CD4-positive, alpha-beta T cell (primary cell): ENCODE measurements at regions not wholly inside any gene's neighbourhood (a gene's known extent, or its start where the extent isn't known, plus 50 kb on each side); places are given as distances from the start of the nearest gene placed in this dataset.
"Not testable (repeated sequence)": the region's sequence is repeated elsewhere in the genome, so short reads cannot be mapped to it uniquely, and the experiment has no call there.

Source experiments
- ATAC-seq: fragments of 200-7000 bp; cut with Tn5 transposase; one replicate; pipeline ENCODE4 v1.10.0; 2022; ENCODE audit warnings: mild to moderate bottlenecking; ENCODE audit not compliant: poor library complexity
- CTCF ChIA-PET: fragments of 350-600 bp; sonication (Branson Sonifier 250); formaldehyde crosslinking; loops from one replicate; lab custom pipeline; 2021; ENCODE audit warnings: antibody characterized with exemption, inconsistent platforms; lab: Charles Lee
- POLR2A ChIA-PET: fragments of 350-600 bp; sonication (Branson Sonifier 250); formaldehyde crosslinking; loops from one replicate; lab custom pipeline; 2021; ENCODE audit warnings: antibody characterized with exemption, inconsistent platforms; lab: Charles Lee
- DNase-seq, 14 experiments: peaks; one replicate each; pipeline ENCODE4 v3.0.0-alpha.2; 2013 to 2020; ENCODE audit warnings: mixed read lengths in 2 of 14
- H3K27ac ChIP-seq, 2 donors: one replicate each; pipeline versions ENCODE4 v1.5.1 to v1.7.0; 2013; ENCODE audit warnings: low read length in 2 of 2, low read depth in 1 of 2, mild to moderate bottlenecking in 1 of 2
- H3K27me3 ChIP-seq, 2 experiments: 1 replicate in 1 of 2; 2 replicates in 1 of 2; pipeline versions ENCODE4 v1.6.1 to v1.7.0; 2013; ENCODE audit warnings: low read length in 2 of 2, control low read depth in 1 of 2, mild to moderate bottlenecking in 1 of 2, moderate library complexity in 1 of 2; ENCODE audit not compliant: insufficient read depth in 2 of 2, control insufficient read depth in 1 of 2
- H3K36me3 ChIP-seq: one replicate; pipeline ENCODE4 v1.6.1; 2013; ENCODE audit warnings: low read length, control low read depth; ENCODE audit not compliant: insufficient read depth
- H3K4me1 ChIP-seq: one replicate; pipeline ENCODE4 v1.6.1; 2013; ENCODE audit warnings: low read length, control low read depth; ENCODE audit not compliant: insufficient read depth
- H3K4me3 ChIP-seq: one replicate; pipeline ENCODE4 v1.5.1; 2013; ENCODE audit warnings: mild to moderate bottlenecking, low read length, moderate library complexity
- H3K9me3 ChIP-seq, 2 experiments: 1 replicate in 1 of 2; 2 replicates in 1 of 2; pipeline versions ENCODE4 v1.6.1 to v1.7.0; 2013; ENCODE audit warnings: low read length in 2 of 2, mild to moderate bottlenecking in 2 of 2, control low read depth in 1 of 2, moderate library complexity in 1 of 2; ENCODE audit not compliant: control insufficient read depth in 1 of 2, insufficient read depth in 1 of 2
- H3K27ac Mint-ChIP-seq: one replicate; pipeline ENCODE4 v1.8.0; 2020; ENCODE audit warnings: mixed read lengths
- H3K27me3 Mint-ChIP-seq: one replicate; pipeline ENCODE4 v1.8.0; 2021; ENCODE audit warnings: mixed read lengths
- H3K36me3 Mint-ChIP-seq: one replicate; pipeline ENCODE4 v1.8.0; 2021; ENCODE audit warnings: low read depth, mixed read lengths
- H3K4me1 Mint-ChIP-seq: one replicate; pipeline ENCODE4 v1.8.0; 2021; ENCODE audit warnings: low read depth, mixed read lengths
- H3K4me3 Mint-ChIP-seq: one replicate; pipeline ENCODE4 v1.8.0; 2020; ENCODE audit warnings: mild to moderate bottlenecking, mixed read lengths
- H3K9me3 Mint-ChIP-seq: one replicate; pipeline ENCODE4 v1.8.0; 2020; ENCODE audit warnings: mixed read lengths
- CTCF ChIP-seq: fragments of 200-600 bp; IDR thresholded peaks from one replicate; pipeline ENCODE4 v1.8.0; 2022; ENCODE audit warnings: antibody characterized with exemption, mild to moderate bottlenecking
- intact Hi-C, 2 experiments: fragments of 100-400 bp; cut with DNase I in 1 of 2; cut with micrococcal nuclease in 1 of 2; formaldehyde crosslinking; loops; one replicate each; pipeline versions ENCODE4 v1.15.1 to v1.9.0; 2023 to 2025; cut with DNase I, micrococcal nuclease

GRCh38 chr12:114530417-114530816, 124.5 kb upstream of the TBX5 start:
- TF ChIP-seq CTCF, result no peak
- DNase-seq, result no peak
- Mint-ChIP-seq H3K27ac (no peak overlapping the region), H3K4me1 (no peaks in the 10 kb centered on the region), H3K4me3 (no peak overlapping the region), H3K27me3 (peaks cover 5% of the 10 kb centered on the region), H3K9me3 (no peaks in the 10 kb centered on the region), H3K36me3 (no peaks in the 10 kb centered on the region)
- intact Hi-C loops, result no loop called here
- no peak overlapping the region for H3K4me3 ChIP-seq
- H3K9me3 ChIP-seq, result no peaks in the 10 kb centered on the region
- ChIA-PET POLR2A (no interaction called here), CTCF (no interaction called here)
- no peak for ATAC-seq
- peaks cover 0 to 4% of the 10 kb centered on the region in 2 experiments for H3K27me3 ChIP-seq
- H3K27ac ChIP-seq, result no peak overlapping the region
- H3K36me3 ChIP-seq, result no peaks in the 10 kb centered on the region
- no peaks in the 10 kb centered on the region for H3K4me1 ChIP-seq

GRCh38 chr12:114529966-114530365, 124.0 kb upstream of the TBX5 start:
- H3K9me3 Mint-ChIP-seq, result no peaks in the 10 kb centered on the region

GRCh38 chr12:114528766-114529165, 122.8 kb upstream of the TBX5 start:
- Histone ChIP-seq H3K27me3 (peaks cover 0 to 4% of the 10 kb centered on the region in 2 experiments), H3K4me1 (no peaks in the 10 kb centered on the region), H3K4me3 (no peak overlapping the region), H3K27ac (no peak overlapping the region), H3K36me3 (no peaks in the 10 kb centered on the region), H3K9me3 (no peaks in the 10 kb centered on the region)
- H3K27ac Mint-ChIP-seq, result no peak overlapping the region
- CTCF ChIA-PET, result no interaction called here
- intact Hi-C loops, result no loop called here
- TF ChIP-seq CTCF, result no peak
- no peaks in the 10 kb centered on the region for H3K9me3 Mint-ChIP-seq
- H3K27me3 Mint-ChIP-seq, result peaks cover 5% of the 10 kb centered on the region
- no peaks in the 10 kb centered on the region for H3K36me3 Mint-ChIP-seq
- H3K4me3 Mint-ChIP-seq, result no peak overlapping the region
- H3K4me1 Mint-ChIP-seq, result no peaks in the 10 kb centered on the region
- ATAC-seq (no peak), DNase-seq (no peak)
- POLR2A ChIA-PET, result no interaction called here

More at GRCh38 chr12:114529966-114530365, 124.0 kb upstream of the TBX5 start:
- DNase-seq, result no peak
- Histone ChIP-seq H3K9me3 (no peaks in the 10 kb centered on the region), H3K27ac (no peak overlapping the region), H3K27me3 (peaks cover 0 to 4% of the 10 kb centered on the region in 2 experiments), H3K36me3 (no peaks in the 10 kb centered on the region), H3K4me1 (no peaks in the 10 kb centered on the region), H3K4me3 (no peak overlapping the region)
- ChIA-PET POLR2A (no interaction called here), CTCF (no interaction called here)
- Mint-ChIP-seq H3K4me1 (no peaks in the 10 kb centered on the region), H3K36me3 (no peaks in the 10 kb centered on the region), H3K27me3 (peaks cover 5% of the 10 kb centered on the region), H3K4me3 (no peak overlapping the region), H3K27ac (no peak overlapping the region)
- TF ChIP-seq CTCF, result no peak
- no peak for ATAC-seq
- intact Hi-C loops, result no loop called here

- H3K27me3 ChIP-seq, H3K36me3 Mint-ChIP-seq, H3K36me3 ChIP-seq, H3K4me1 ChIP-seq, H3K27me3 Mint-ChIP-seq, H3K4me3 ChIP-seq, H3K4me3 Mint-ChIP-seq, POLR2A ChIA-PET, CTCF ChIA-PET, H3K27ac Mint-ChIP-seq, DNase-seq, ATAC-seq, H3K9me3 Mint-ChIP-seq, H3K4me1 Mint-ChIP-seq, intact Hi-C loops, H3K9me3 ChIP-seq, H3K27ac ChIP-seq: not testable (repeated sequence)
Measured at GRCh38 chr12:114521160-114521559, 115.2 kb upstream of the TBX5 start.
